Esophagus squamous epithelium (tissue), 5 donors: ENCODE measurements at regions not wholly inside any gene's neighbourhood (a gene's known extent, or its start where the extent isn't known, plus 50 kb on each side); places are given as distances from the start of the nearest gene placed in this dataset.
A peak's percentile ranks its signal among the peaks of the same experiment; 100 is the strongest.

Experiments
- DNase-seq: peaks from one replicate; lab custom pipeline; 2025; lab: John Stamatoyannopoulos, UW
- H3K27ac ChIP-seq, 4 donors: fragments of 200-600 bp; sonication (generic); one replicate each; pipeline ENCODE4 v1.5.1; 2016 to 2019; ENCODE audit warnings: mild to moderate bottlenecking in 1 of 4
- H3K27me3 ChIP-seq, 4 donors: fragments of 200-600 bp; sonication (generic); 1 replicate in 3 of 4; 2 replicates in 1 of 4; pipeline versions ENCODE4 v1.5.1 to v1.6.0; 2017 to 2021; ENCODE audit warnings: antibody characterized with exemption in 1 of 4
- H3K36me3 ChIP-seq, 3 donors: fragments of 200-600 bp; sonication (generic); one replicate each; pipeline ENCODE4 v1.5.1; 2016 to 2019
- H3K4me1 ChIP-seq, 3 donors: fragments of 200-600 bp; sonication (generic); one replicate each; pipeline ENCODE4 v1.5.1; 2017 to 2019
- H3K4me3 ChIP-seq, 4 donors: fragments of 200-600 bp; sonication (generic); 1 replicate in 3 of 4; 2 replicates in 1 of 4; pipeline ENCODE4 v1.5.1; 2016 to 2019; ENCODE audit warnings: mild to moderate bottlenecking in 2 of 4, moderate library complexity in 1 of 4
- H3K9me3 ChIP-seq, 3 donors: fragments of 200-600 bp; sonication (generic); one replicate each; pipeline ENCODE4 v1.5.1; 2016 to 2019
- CTCF ChIP-seq, 6 experiments: fragments of 450-650 bp in 4 of 6; fragments of 200-600 bp in 2 of 6; sonication (generic) in 2 of 6; IDR thresholded peaks; one replicate each; pipeline ENCODE4 v1.5.1; 2016 to 2019; ENCODE audit warnings: antibody characterized with exemption in 6 of 6, mild to moderate bottlenecking in 4 of 6, moderate library complexity in 4 of 6
- POLR2A ChIP-seq, 4 donors: fragments of 450-650 bp; IDR thresholded peaks; one replicate each; pipeline ENCODE4 v1.6.1; 2017; ENCODE audit warnings: antibody characterized with exemption in 4 of 4, mild to moderate bottlenecking in 4 of 4, moderate library complexity in 3 of 4
- WGBS, 2 donors: methylation state at CpG; one replicate each; pipeline ENCODE4 v1.1.5; 2018; 5-methylcytosine and 5-hydroxymethylcytosine counted together
- intact Hi-C: fragments of 100-400 bp; cut with DNase I; formaldehyde crosslinking; loops from one replicate; pipeline ENCODE4 v1.15.0; 2022
- donor health status: DM: yes; HTN: yes; CAD: no.

GRCh38 chr6:80531681-80532619, 425.5 kb downstream of the BCKDHB start:
- no peaks in the 10 kb centered on the region for H3K4me1 ChIP-seq
- no peaks in the 10 kb centered on the region for H3K27me3 ChIP-seq
- H3K4me3 ChIP-seq: no peak overlapping the region
- no peak for DNase-seq
- no peak overlapping the region for H3K27ac ChIP-seq
- peaks cover 0 to 11% (median 5%) of the 10 kb centered on the region in 3 donors for H3K9me3 ChIP-seq
- intact Hi-C loops: no loop called here
- 63 to 70% methylated on average over 4 of the region's 4 CpGs for WGBS, 2 donors
- no peak for TF ChIP-seq CTCF (IDR thresholded peaks at IDR 0.05)
- TF ChIP-seq POLR2A (IDR thresholded peaks at IDR 0.05): no peak
- H3K36me3 ChIP-seq: no peaks in the 10 kb centered on the region

- TF ChIP-seq CTCF (IDR thresholded peaks at IDR 0.05) (no peak), POLR2A (IDR thresholded peaks at IDR 0.05) (no peak)
- WGBS, 2 donors: 82 to 91% methylated on average over 3 of the region's 3 CpGs
- Histone ChIP-seq H3K4me3 (no peak overlapping the region), H3K27me3 (no peaks in the 10 kb centered on the region), H3K4me1 (no peaks in the 10 kb centered on the region), H3K9me3 (no peaks in the 10 kb centered on the region), H3K36me3 (no peaks in the 10 kb centered on the region), H3K27ac (no peak overlapping the region)
- DNase-seq: no peak
- intact Hi-C loops: no loop called here
Measured at GRCh38 chr6:80530103-80530502, 423.6 kb downstream of the BCKDHB start.

- intact Hi-C loops: no loop called here
- no peak overlapping the region for H3K27ac ChIP-seq
- peaks cover 0 to 8% (median 4%) of the 10 kb centered on the region in 3 donors for H3K4me1 ChIP-seq
Measured at GRCh38 chr6:80528115-80528514, 421.6 kb downstream of the BCKDHB start.

GRCh38 chr6:80527552-80528052, 421.1 kb downstream of the BCKDHB start:
- H3K27ac ChIP-seq: no peak overlapping the region
- no peaks in the 10 kb centered on the region for H3K27me3 ChIP-seq
- H3K4me3 ChIP-seq: no peak overlapping the region
- peaks cover 0 to 13% (median 4%) of the 10 kb centered on the region in 3 donors for H3K4me1 ChIP-seq
- 44 to 55% methylated on average over 7 of the region's 7 CpGs for WGBS, 2 donors
- no peak for DNase-seq
- H3K9me3 ChIP-seq: no peaks in the 10 kb centered on the region
- intact Hi-C loops: no loop called here
- no peaks in the 10 kb centered on the region for H3K36me3 ChIP-seq
- TF ChIP-seq POLR2A (IDR thresholded peaks at IDR 0.05) (no peak), CTCF (IDR thresholded peaks at IDR 0.05) (no peak)

More at GRCh38 chr6:80528115-80528514, 421.6 kb downstream of the BCKDHB start:
- no peaks in the 10 kb centered on the region for H3K9me3 ChIP-seq
- H3K4me3 ChIP-seq: no peak overlapping the region
- H3K36me3 ChIP-seq: no peaks in the 10 kb centered on the region
- H3K27me3 ChIP-seq: no peaks in the 10 kb centered on the region
- TF ChIP-seq CTCF (IDR thresholded peaks at IDR 0.05): no peak
- no peak for TF ChIP-seq POLR2A (IDR thresholded peaks at IDR 0.05)
- no peak for DNase-seq

GRCh38 chr6:80523531-80523997, 417.1 kb downstream of the BCKDHB start:
- intact Hi-C loops: no loop called here
- WGBS, 2 donors: 51 to 70% methylated on average over 8 to 11 of the region's 11 CpGs
- H3K4me3 ChIP-seq: peak overlapping the region in 1 of 4 donors; percentile 30
- no peaks in the 10 kb centered on the region for H3K27me3 ChIP-seq
- H3K27ac ChIP-seq: no peak overlapping the region
- peak in 1 of 6 experiments; percentile 28 for TF ChIP-seq CTCF (IDR thresholded peaks at IDR 0.05)
- TF ChIP-seq POLR2A (IDR thresholded peaks at IDR 0.05): no peak
- H3K9me3 ChIP-seq: no peaks in the 10 kb centered on the region
- DNase-seq: no peak
- H3K4me1 ChIP-seq: peaks cover 0 to 16% (median 4%) of the 10 kb centered on the region in 3 donors
- H3K36me3 ChIP-seq: no peaks in the 10 kb centered on the region
